Erythroblast (primary cell): ENCODE measurements at regions not wholly inside any gene's neighbourhood (a gene's known extent, or its start where the extent isn't known, plus 50 kb on each side); places are given as distances from the start of the nearest gene placed in this dataset.

Experiments used
- GATA1 ChIP-seq: IDR thresholded peaks from 2 replicates; pipeline ENCODE4 v1.6.1; 2011; ENCODE audit warnings: low read depth, mild to moderate bottlenecking, control low read depth, low read length, moderate library complexity
- POLR2A ChIP-seq: IDR thresholded peaks from 2 replicates; pipeline ENCODE4 v1.6.1; 2011; ENCODE audit warnings: mild to moderate bottlenecking, low read length

- no peak for TF ChIP-seq POLR2A
- TF ChIP-seq GATA1 = no peak
These were observed 181.5 kb downstream of the CCER1 start for GRCh38 chr12:90773491-90773890.
